GM12878 (cell line): ENCODE measurements at regions not wholly inside any gene's neighbourhood (a gene's known extent, or its start where the extent isn't known, plus 50 kb on each side); places are given as distances from the start of the nearest gene placed in this dataset.

Experiments
- ATAC-seq: fragments of 200-7000 bp; cut with Tn5 transposase; 3 replicates; pipeline ENCODE4 v1.9.1; 2020; ENCODE audit warnings: mild to moderate bottlenecking, moderate library complexity
- BruUV-seq: library from RNA; stranded (reverse); fragments of 400-500 nt; replicated peaks from 2 replicates; lab custom pipeline; 2021; lab: Mats Ljungman, UMichigan
- CTCF ChIA-PET: fragments of 300-600 bp; sonication (Branson Sonifier 250); formaldehyde crosslinking; extraction: SDS; loops from one replicate; lab custom pipeline; 2021; ENCODE audit warnings: inconsistent platforms; lab: Yijun Ruan, JAX
- POLR2A ChIA-PET: fragments of 350-600 bp; formaldehyde crosslinking; extraction: SDS; loops from one replicate; lab custom pipeline; 2021; ENCODE audit warnings: inconsistent platforms; lab: Charles Lee
- RAD21 ChIA-PET: fragments of 300-600 bp; sonication (Branson Sonifier 250); formaldehyde crosslinking; loops from one replicate; lab custom pipeline; 2023; ENCODE audit warnings: antibody characterized with exemption; ENCODE audit not compliant: unreplicated experiment; lab: Charles Lee
- SMC1A ChIA-PET: fragments of 300-600 bp; sonication (Branson Sonifier 250); formaldehyde crosslinking; loops from one replicate; lab custom pipeline; 2023; ENCODE audit not compliant: unreplicated experiment, uncharacterized antibody; lab: Charles Lee
- DNase-seq: peaks from one replicate; pipeline ENCODE4 v3.0.0-alpha.2; 2011; ENCODE audit warnings: low read depth, low spot score
- FAIRE-seq: peaks from 3 replicates; lab custom pipeline; 2011; peaks lifted over from hg19 to GRCh38; lab: Jason Lieb, UNC
- H2AFZ ChIP-seq: 2 replicates; pipeline ENCODE4 v1.6.0; 2011; ENCODE audit warnings: low read depth, low read length, control low read depth; ENCODE audit not compliant: control insufficient read depth
- H3K27ac ChIP-seq: 2 replicates; pipeline ENCODE4 v1.5.1; 2011; ENCODE audit warnings: control low read depth; ENCODE audit not compliant: control insufficient read depth, insufficient read depth
- H3K27me3 ChIP-seq, 2 experiments: replicated peaks in 1 of 2; 2 replicates each; pipeline versions ENCODE4 v1.6.0 to v1.6.1; 2011; ENCODE audit warnings: low read length in 1 of 2; ENCODE audit not compliant: control insufficient read depth in 2 of 2, insufficient read depth in 2 of 2
- H3K36me3 ChIP-seq, 2 experiments: 2 replicates each; pipeline ENCODE4 v1.5.1; 2011; ENCODE audit warnings: low read length in 1 of 2; ENCODE audit not compliant: control insufficient read depth in 2 of 2, insufficient read depth in 2 of 2
- H3K4me1 ChIP-seq: 2 replicates; pipeline ENCODE4 v1.6.1; 2011; ENCODE audit warnings: mild to moderate bottlenecking, low read length, moderate library complexity, mixed read lengths; ENCODE audit not compliant: control insufficient read depth, insufficient read depth
- H3K4me2 ChIP-seq: 2 replicates; pipeline ENCODE4 v1.6.0; 2011; ENCODE audit warnings: control low read depth; ENCODE audit not compliant: control insufficient read depth, insufficient read depth
- H3K4me3 ChIP-seq: fragments of 200-600 bp; sonication (generic); 2 replicates; pipeline ENCODE4 v1.5.1; 2016
- H3K79me2 ChIP-seq: 2 replicates; pipeline ENCODE4 v1.6.0; 2011; ENCODE audit warnings: low read length; ENCODE audit not compliant: control insufficient read depth, insufficient read depth
- H3K9ac ChIP-seq: 2 replicates; pipeline ENCODE4 v1.8.0; 2011; ENCODE audit warnings: low read length, control low read depth, mixed read lengths; ENCODE audit not compliant: control insufficient read depth, insufficient read depth
- H3K9me3 ChIP-seq: replicated peaks from 3 replicates; pipeline ENCODE4 v1.5.1; 2011; ENCODE audit warnings: mild to moderate bottlenecking, low read length; ENCODE audit not compliant: control insufficient read depth, insufficient read depth
- H4K20me1 ChIP-seq: 2 replicates; pipeline ENCODE4 v1.6.0; 2011; ENCODE audit not compliant: control insufficient read depth, insufficient read depth
- EZH2 ChIP-seq: IDR thresholded peaks from 2 replicates; pipeline ENCODE4 v1.6.1; 2012; ENCODE audit warnings: low read depth, mild to moderate bottlenecking, control low read depth, inconsistent platforms, low read length, borderline replicate concordance; ENCODE audit not compliant: control insufficient read depth
- MEF2A ChIP-seq: IDR thresholded peaks from 2 replicates; pipeline ENCODE4 v1.6.1; 2011; ENCODE audit warnings: low read depth, mild to moderate bottlenecking, low read length, moderate library complexity; ENCODE audit not compliant: insufficient read depth
- TCF3 ChIP-seq: IDR thresholded peaks from 2 replicates; pipeline ENCODE4 v1.6.1; 2012; ENCODE audit warnings: low read depth, mild to moderate bottlenecking, low read length, borderline replicate concordance; ENCODE audit not compliant: insufficient read depth
- ZNF24 ChIP-seq: fragments of 450-650 bp; IDR thresholded peaks from 2 replicates; pipeline ENCODE4 v1.6.1; 2017; ENCODE audit warnings: antibody characterized with exemption, mild to moderate bottlenecking
- WGBS: methylation state at CpG from one replicate; pipeline ENCODE4 v1.1.6; 2016; ENCODE audit warnings: low lambda C conversion rate; ENCODE audit not compliant: insufficient replicate concordance, insufficient coverage; ENCODE audit errors: missing lambda C conversion rate; 5-methylcytosine and 5-hydroxymethylcytosine counted together
- in situ Hi-C: fragments of 300-500 bp; cut with MboI; formaldehyde crosslinking; loops from 9 replicates; pipeline ENCODE4 v1.14.3; 2018; ENCODE audit warnings: mixed read lengths
- intact Hi-C: fragments of 100-400 bp; cut with micrococcal nuclease; formaldehyde crosslinking; loops from one replicate; pipeline ENCODE4 v1.14.2; 2022; ENCODE audit not compliant: unreplicated experiment
- TF ChIP-seq, protein P1 (sequence below): fragments of 450-650 bp; IDR thresholded peaks from 2 replicates; pipeline ENCODE4 v1.6.1; 2016; ENCODE audit warnings: mild to moderate bottlenecking

DNA sequence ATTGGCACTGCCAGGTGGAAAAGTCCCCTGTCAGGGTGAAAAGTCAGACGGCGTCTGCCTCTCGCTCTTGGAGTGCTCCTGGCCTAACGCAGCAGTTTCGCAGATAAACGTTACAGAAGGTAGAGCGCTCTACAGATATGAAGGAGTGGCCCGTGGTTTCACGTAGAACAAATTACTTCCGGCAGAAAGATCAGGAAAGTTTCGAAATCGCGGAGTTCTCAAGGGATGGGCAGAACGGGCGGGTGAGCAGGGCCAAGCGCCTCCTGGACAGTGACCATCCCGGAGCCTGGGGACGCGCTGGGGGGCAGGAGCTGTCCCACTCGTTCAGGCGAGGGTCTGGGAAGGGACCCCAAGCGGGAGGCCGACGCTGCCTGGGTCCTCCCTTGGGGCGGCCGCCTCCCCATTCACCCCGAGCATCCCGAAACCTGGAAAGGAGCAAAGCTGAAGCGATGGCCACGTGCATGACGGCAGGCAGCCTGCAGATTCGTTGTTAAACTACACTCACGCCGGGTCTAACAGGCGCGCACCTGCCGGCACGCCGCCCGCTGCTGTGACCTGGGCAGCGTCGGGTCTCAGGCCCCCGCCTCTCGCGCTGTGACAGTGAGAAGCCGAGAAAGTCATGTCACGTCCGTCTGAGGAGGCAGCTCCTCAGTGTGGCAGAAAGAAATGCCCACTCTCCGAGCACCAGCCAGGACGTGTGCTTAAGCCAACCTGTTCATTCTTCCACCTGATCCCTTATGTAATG is 122.9 kb upstream of the SALL3 start:
- DNase-seq = no peak
- Histone ChIP-seq H3K36me3 (no peaks in the 10 kb centered on the region), H3K27me3 (no peaks in the 10 kb centered on the region), H3K4me3 (no peak overlapping the region), H3K9me3 (no peaks in the 10 kb centered on the region; the same call in 2 of the 3 replicates), H4K20me1 (no peaks in the 10 kb centered on the region), H3K79me2 (no peaks in the 10 kb centered on the region), H2AFZ (no peak overlapping the region), H3K4me2 (no peak overlapping the region), H3K4me1 (no peaks in the 10 kb centered on the region), H3K27ac (no peak overlapping the region), H3K9ac (no peak overlapping the region)
- intact Hi-C loops = no loop called here
- WGBS = 64% methylated on average over 50 of the region's 50 CpGs
- no TSS peak for BruUV-seq
- ATAC-seq = no peak
- in situ Hi-C loops = no loop called here
- ChIA-PET POLR2A (no interaction called here), SMC1A (no interaction called here), CTCF (no interaction called here), RAD21 (no interaction called here)
- FAIRE-seq = no peak
- TF ChIP-seq EZH2 = no peak
- no peak for TF ChIP-seq MEF2A
- TF ChIP-seq TCF3 = no peak
- TF ChIP-seq, protein P1, sequence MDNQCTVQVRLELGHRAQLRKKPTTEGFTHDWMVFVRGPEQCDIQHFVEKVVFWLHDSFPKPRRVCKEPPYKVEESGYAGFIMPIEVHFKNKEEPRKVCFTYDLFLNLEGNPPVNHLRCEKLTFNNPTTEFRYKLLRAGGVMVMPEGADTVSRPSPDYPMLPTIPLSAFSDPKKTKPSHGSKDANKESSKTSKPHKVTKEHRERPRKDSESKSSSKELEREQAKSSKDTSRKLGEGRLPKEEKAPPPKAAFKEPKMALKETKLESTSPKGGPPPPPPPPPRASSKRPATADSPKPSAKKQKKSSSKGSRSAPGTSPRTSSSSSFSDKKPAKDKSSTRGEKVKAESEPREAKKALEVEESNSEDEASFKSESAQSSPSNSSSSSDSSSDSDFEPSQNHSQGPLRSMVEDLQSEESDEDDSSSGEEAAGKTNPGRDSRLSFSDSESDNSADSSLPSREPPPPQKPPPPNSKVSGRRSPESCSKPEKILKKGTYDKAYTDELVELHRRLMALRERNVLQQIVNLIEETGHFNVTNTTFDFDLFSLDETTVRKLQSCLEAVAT = no peak
- no peak for TF ChIP-seq ZNF24
